Stomach smooth muscle (tissue), 2 donors: ENCODE measurements at regions not wholly inside any gene's neighbourhood (a gene's known extent, or its start where the extent isn't known, plus 50 kb on each side); places are given as distances from the start of the nearest gene placed in this dataset.

Experiments
- H3K27ac ChIP-seq: one replicate; pipeline ENCODE4 v1.7.0; 2013; ENCODE audit warnings: mild to moderate bottlenecking, low read length, inconsistent platforms
- H3K27me3 ChIP-seq, 2 donors: one replicate each; pipeline ENCODE4 v1.7.0; 2013; ENCODE audit warnings: low read length in 2 of 2; ENCODE audit not compliant: insufficient read depth in 2 of 2, control insufficient read depth in 1 of 2
- H3K36me3 ChIP-seq, 2 donors: one replicate each; pipeline ENCODE4 v1.7.0; 2013; ENCODE audit warnings: low read length in 2 of 2; ENCODE audit not compliant: control insufficient read depth in 2 of 2, insufficient read depth in 2 of 2
- H3K4me1 ChIP-seq: one replicate; pipeline ENCODE4 v1.7.0; 2013; ENCODE audit warnings: low read length; ENCODE audit not compliant: control insufficient read depth, insufficient read depth
- H3K4me3 ChIP-seq, 2 donors: one replicate each; pipeline ENCODE4 v1.7.0; 2013; ENCODE audit warnings: low read length in 2 of 2
- H3K9ac ChIP-seq, 2 donors: one replicate each; pipeline ENCODE4 v1.7.0; 2013; ENCODE audit warnings: low read length in 2 of 2, mild to moderate bottlenecking in 1 of 2
- H3K9me3 ChIP-seq, 2 donors: one replicate each; pipeline ENCODE4 v1.7.0; 2013; ENCODE audit warnings: low read length in 2 of 2; ENCODE audit not compliant: control insufficient read depth in 2 of 2
- donor health status: healthy.
- donor health status: Pancreatic carcinoma.

DNA sequence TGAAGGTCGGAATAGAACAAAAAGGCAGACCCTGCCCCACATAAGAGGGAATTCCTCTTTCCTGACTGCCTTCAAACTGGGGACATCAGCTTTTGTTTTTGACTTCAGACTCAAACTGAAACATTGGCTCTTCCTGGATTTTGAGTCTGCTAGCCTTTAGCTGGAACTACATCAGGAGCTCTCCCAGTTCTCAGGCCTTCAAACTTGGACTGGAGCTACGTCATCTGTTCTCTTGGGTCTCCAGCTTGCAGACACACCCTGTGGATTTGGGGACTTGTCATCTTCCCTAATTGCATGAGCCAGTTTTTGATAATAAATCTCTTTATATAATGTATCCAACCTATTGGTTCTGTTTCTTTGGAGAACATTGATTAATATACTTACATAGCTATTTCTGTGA is 798.1 kb downstream of the TBL1XR1 start:
- Histone ChIP-seq H3K27me3 (no peaks in the 10 kb centered on the region), H3K4me3 (no peak overlapping the region), H3K27ac (no peak overlapping the region)

DNA sequence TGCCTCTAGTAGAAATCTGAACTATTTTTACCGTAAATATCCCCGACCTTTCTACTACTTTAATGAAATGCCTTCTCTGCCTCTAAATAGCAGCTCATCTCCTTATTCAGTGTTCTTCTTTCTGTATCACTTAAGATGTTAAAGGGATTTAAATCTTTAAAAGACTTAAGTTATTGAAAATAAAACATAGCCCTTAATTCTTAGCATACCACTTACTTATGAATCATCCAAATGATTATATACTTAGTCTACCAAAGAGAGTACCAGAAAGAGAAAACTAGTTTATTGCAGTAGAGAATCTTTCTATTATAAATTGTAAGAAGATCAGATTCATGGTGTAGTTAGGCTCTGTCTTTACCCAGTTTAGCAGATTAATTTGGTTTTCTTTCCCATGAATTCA is 802.0 kb downstream of the TBL1XR1 start:
- Histone ChIP-seq H3K9ac (no peak overlapping the region), H3K27ac (no peak overlapping the region), H3K9me3 (no peaks in the 10 kb centered on the region), H3K36me3 (no peaks in the 10 kb centered on the region), H3K4me1 (no peaks in the 10 kb centered on the region), H3K27me3 (no peaks in the 10 kb centered on the region), H3K4me3 (no peak overlapping the region)

More for the DNA sequence above, 798.1 kb downstream of the TBL1XR1 start:
- Histone ChIP-seq H3K9ac (no peak overlapping the region), H3K9me3 (no peaks in the 10 kb centered on the region), H3K36me3 (no peaks in the 10 kb centered on the region), H3K4me1 (no peaks in the 10 kb centered on the region)

DNA sequence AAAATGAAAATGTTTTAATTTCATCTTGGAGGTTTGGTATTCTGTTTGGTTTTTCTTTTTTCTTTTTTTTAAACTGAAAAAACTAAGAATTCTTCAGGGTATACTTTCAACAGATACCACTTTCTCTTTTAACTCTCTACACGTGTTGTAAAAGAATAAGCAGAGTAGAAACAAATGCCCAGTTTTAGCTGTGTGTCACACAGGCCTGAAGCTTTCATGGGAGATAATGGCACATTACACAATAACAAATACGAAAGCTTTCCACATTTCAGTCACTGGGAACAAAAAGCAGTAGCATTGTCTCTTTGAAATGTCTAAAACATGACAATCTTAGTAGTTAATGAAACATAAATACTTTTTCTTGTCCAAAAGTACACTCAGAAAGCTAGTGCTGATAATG is 818.5 kb downstream of the TBL1XR1 start:
- H3K36me3 ChIP-seq = no peaks in the 10 kb centered on the region
- H3K27me3 ChIP-seq = no peaks in the 10 kb centered on the region
- H3K9me3 ChIP-seq = no peaks in the 10 kb centered on the region
- H3K9ac ChIP-seq = no peak overlapping the region
- H3K27ac ChIP-seq = no peak overlapping the region
- no peaks in the 10 kb centered on the region for H3K4me1 ChIP-seq
- H3K4me3 ChIP-seq = no peak overlapping the region

DNA sequence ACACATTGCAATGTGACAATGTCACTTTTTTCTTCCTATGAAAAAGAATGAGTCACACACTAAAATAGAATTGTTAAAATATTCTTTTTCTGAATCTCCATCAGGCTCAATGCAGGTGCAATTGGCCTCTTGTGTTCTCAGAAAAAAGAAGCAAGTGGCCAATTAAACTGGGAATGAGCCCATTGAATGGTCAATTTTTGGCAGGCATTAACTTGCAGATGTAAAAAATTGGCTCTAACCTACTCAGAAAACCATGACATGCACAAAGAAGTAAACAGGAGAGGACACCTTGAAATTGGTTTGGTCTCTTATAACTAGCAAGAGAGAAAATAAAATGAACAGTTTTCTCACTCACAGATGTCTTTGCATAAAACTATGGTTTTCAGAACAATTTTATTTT is 820.8 kb downstream of the TBL1XR1 start:
- Histone ChIP-seq H3K4me1 (no peaks in the 10 kb centered on the region), H3K27me3 (no peaks in the 10 kb centered on the region), H3K9me3 (no peaks in the 10 kb centered on the region), H3K36me3 (no peaks in the 10 kb centered on the region), H3K27ac (no peak overlapping the region), H3K9ac (no peak overlapping the region), H3K4me3 (no peak overlapping the region)

DNA sequence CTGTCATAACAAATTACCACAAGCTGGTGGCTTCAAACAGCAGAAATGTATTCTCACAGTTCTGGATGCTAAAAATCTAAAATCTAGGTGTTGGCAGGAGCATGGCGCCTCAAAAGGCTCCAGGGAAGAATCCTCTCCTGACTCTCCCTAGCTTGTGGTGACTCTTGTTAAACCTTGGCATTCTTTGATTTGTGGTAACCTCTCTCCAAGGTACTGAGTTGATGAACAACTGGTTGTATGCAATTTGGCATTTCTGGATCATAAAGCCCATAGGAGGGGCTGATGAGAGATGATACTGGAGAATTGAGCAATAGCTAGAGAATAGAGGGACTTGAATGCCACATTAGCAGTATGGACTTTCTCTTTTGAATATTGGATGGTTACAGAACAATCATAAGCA is 821.8 kb downstream of the TBL1XR1 start:
- no peak overlapping the region for H3K27ac ChIP-seq
- H3K4me3 ChIP-seq = no peak overlapping the region
- no peaks in the 10 kb centered on the region for H3K27me3 ChIP-seq
- no peak overlapping the region for H3K9ac ChIP-seq
- no peaks in the 10 kb centered on the region for H3K4me1 ChIP-seq
- no peaks in the 10 kb centered on the region for H3K36me3 ChIP-seq
- H3K9me3 ChIP-seq = no peaks in the 10 kb centered on the region

DNA sequence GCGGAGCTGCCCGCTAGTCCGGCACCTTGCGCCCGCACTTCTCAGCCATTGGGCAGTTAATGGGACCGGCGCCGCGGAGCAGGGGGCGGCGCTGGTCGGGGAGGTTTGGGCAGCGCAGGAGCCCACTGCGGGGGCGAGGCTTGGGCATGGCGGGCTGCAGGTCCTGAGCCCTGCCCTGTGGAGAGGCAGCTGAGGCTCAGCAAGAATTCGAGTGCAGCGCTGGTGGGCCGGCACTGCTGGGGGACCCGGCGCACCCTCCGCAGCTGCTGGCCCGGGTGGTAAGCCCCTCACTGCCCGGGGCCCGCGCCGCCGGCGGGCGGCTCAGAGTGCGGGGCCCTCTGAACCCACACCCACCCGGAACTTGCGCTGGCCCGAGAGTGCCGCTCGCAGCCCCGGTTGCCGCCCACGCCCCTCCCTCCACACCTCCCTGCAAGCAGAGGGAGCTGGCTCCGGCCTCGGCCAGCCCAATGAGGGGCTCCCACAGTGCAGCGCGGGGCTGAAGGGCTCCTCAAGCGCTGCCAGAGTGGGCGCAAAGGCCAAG is 835.0 kb downstream of the TBL1XR1 start:
- H3K4me3 ChIP-seq = no peak overlapping the region
- H3K27ac ChIP-seq = no peak overlapping the region
- H3K36me3 ChIP-seq = no peaks in the 10 kb centered on the region
- no peak overlapping the region for H3K9ac ChIP-seq
- H3K4me1 ChIP-seq = no peaks in the 10 kb centered on the region
- H3K9me3 ChIP-seq = no peaks in the 10 kb centered on the region
- H3K27me3 ChIP-seq = no peaks in the 10 kb centered on the region

DNA sequence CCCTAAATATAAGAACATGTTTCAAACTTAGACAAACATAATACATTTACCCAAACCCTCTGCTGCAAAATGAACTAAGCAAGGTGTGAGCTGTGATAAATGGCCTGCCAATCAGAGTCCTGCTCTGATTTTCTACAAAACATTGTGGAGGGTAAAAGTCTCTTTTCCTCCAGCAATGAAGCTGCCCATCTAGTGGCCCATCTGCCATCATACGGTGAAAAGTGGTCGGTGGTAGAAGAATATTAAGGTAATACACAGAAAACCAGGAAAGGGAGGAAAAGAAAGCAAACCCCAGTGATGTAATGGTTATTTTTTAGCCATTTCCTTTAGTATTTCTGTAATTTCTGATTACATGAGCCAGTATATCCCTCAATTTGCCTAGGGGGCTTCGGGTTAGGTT is 838.1 kb downstream of the TBL1XR1 start:
- Histone ChIP-seq H3K9ac (no peak overlapping the region), H3K9me3 (no peaks in the 10 kb centered on the region), H3K27me3 (no peaks in the 10 kb centered on the region), H3K36me3 (no peaks in the 10 kb centered on the region), H3K4me1 (no peaks in the 10 kb centered on the region), H3K27ac (no peak overlapping the region), H3K4me3 (no peak overlapping the region)

DNA sequence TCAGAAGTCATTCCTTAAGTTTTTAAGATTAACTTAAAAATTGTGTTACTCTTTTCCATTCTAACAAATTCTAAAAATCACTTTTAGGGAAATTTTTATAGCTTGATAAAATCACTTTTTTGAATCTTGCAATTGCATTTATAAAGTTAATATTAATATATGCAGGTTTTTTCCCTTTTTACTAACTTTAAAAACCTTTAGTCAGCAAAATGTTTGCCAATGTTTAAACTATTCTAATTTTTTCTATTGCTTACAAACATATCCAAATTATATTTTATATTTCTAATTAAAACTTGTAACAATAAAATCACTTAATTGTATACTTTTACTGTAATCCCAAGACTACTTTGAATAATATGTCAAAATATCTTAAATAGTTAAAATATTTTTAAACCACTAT is 839.4 kb downstream of the TBL1XR1 start:
- no peak overlapping the region for H3K27ac ChIP-seq
- no peaks in the 10 kb centered on the region for H3K4me1 ChIP-seq
- H3K9me3 ChIP-seq = no peaks in the 10 kb centered on the region
- no peak overlapping the region for H3K4me3 ChIP-seq
- H3K9ac ChIP-seq = no peak overlapping the region
- H3K36me3 ChIP-seq = no peaks in the 10 kb centered on the region
- no peaks in the 10 kb centered on the region for H3K27me3 ChIP-seq

DNA sequence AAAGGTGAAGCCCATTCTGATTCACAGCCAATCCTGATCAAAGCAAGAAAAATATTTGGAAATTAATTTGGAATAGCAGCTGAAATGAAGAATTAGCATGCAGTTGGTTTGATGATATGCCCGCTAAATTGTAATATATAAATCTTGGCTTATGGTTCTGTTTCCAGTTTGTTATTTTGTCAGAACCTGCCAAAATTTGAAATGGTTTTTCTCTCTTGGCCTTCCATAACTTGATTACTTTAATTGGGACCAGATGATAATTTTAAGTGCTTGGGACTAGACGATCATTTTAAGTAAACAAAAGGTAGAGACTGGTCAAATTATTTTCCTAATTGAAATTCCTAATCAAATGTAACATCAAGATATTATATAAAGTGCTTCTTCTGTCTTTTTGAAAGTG is 842.4 kb downstream of the TBL1XR1 start:
- H3K9ac ChIP-seq = no peak overlapping the region
- H3K4me1 ChIP-seq = no peaks in the 10 kb centered on the region
- H3K9me3 ChIP-seq = no peaks in the 10 kb centered on the region
- no peaks in the 10 kb centered on the region for H3K36me3 ChIP-seq
- H3K4me3 ChIP-seq = no peak overlapping the region
- H3K27ac ChIP-seq = no peak overlapping the region
- H3K27me3 ChIP-seq = no peaks in the 10 kb centered on the region

DNA sequence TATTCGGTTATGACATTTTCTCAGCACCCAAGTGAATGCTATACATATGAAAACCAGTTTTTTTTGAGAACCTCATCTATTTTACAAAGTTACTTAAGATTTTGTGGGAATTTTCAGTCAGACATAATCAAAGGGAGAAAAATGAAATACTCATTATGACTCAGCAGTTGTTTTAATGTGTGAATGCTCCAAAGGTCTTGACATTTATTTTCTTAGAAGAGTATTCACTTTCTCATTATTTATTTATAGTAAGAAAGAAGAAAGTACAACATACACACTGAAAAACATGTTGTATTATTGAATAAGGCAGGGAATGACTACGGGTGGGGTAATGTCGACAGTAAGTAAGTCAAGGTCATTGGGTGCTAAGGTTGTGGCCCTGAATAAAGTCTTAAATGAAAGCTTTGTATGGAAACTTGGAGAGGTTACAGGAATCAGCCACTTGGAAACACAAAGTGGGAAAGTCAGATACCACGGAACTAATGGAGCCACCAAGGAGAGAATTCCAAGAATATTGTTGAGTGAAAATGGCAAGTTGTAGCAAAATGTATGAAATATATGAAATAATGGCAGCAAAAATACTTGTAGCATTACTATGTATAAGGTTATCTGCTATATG is 844.5 kb downstream of the TBL1XR1 start:
- no peaks in the 10 kb centered on the region for H3K4me1 ChIP-seq

DNA sequence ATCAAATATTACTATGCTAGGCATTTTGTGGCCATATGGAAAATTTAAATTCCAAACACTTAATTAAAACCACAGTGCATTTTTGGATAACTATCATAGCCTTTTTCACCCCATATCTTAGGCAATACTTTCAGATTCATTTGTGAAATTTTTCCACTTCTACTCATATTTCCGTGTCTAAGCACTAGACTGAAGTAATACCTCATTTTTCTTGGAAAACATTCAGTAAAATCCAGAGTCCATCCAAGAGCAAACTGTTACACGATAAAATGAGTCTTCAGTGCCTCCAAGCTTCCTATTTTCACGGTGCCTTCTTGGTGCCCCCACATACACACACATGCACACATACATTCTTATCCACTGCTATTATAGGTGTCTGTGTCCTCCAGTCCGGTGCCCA is 845.9 kb downstream of the TBL1XR1 start:
- Histone ChIP-seq H3K36me3 (no peaks in the 10 kb centered on the region), H3K27me3 (no peaks in the 10 kb centered on the region), H3K9me3 (no peaks in the 10 kb centered on the region), H3K27ac (no peak overlapping the region), H3K4me1 (no peaks in the 10 kb centered on the region), H3K9ac (no peak overlapping the region), H3K4me3 (no peak overlapping the region)

More for the DNA sequence above, 844.5 kb downstream of the TBL1XR1 start:
- Histone ChIP-seq H3K9ac (no peak overlapping the region), H3K36me3 (no peaks in the 10 kb centered on the region), H3K27ac (no peak overlapping the region), H3K4me3 (no peak overlapping the region), H3K9me3 (no peaks in the 10 kb centered on the region), H3K27me3 (no peaks in the 10 kb centered on the region)
